GM12891 (cell line): ENCODE measurements at regions not wholly inside any gene's neighbourhood (a gene's known extent, or its start where the extent isn't known, plus 50 kb on each side); places are given as distances from the start of the nearest gene placed in this dataset.

Experiments used
- POLR2A ChIP-seq: IDR thresholded peaks from 2 replicates; pipeline ENCODE4 v1.6.1; 2011; ENCODE audit warnings: low read depth, low read length, control low read depth
- POLR2AphosphoS5 ChIP-seq: IDR thresholded peaks from 2 replicates; pipeline ENCODE4 v1.6.1; 2011; ENCODE audit warnings: low read depth, low read length, control low read depth

GRCh38 chr18:59848002-59848401, 51.8 kb upstream of the PMAIP1 start:
- TF ChIP-seq POLR2AphosphoS5 (no peak), POLR2A (no peak)
